ENCODE measurements at regions not wholly inside any gene's neighbourhood (a gene's known extent, or its start where the extent isn't known, plus 50 kb on each side); places are given as distances from the start of the nearest gene placed in this dataset.

DNA sequence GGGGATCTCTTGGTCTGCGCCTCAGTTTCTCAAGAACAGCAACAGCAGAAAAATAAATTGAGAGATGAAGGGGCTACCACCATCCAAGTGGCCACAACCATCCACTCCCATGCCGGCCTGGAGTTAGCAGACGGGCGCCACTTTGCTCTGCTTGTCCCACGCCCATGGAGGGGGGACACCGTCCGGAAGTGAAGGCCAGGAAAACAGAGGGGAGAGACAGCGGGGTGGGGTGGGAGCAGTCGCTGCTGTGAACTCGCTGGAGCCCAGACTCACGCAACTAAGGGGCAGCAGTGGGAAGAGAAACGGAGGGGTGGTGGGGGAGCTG lies 135.4 kb downstream of the KIF20B start:
- TF ChIP-seq, protein P1, sequence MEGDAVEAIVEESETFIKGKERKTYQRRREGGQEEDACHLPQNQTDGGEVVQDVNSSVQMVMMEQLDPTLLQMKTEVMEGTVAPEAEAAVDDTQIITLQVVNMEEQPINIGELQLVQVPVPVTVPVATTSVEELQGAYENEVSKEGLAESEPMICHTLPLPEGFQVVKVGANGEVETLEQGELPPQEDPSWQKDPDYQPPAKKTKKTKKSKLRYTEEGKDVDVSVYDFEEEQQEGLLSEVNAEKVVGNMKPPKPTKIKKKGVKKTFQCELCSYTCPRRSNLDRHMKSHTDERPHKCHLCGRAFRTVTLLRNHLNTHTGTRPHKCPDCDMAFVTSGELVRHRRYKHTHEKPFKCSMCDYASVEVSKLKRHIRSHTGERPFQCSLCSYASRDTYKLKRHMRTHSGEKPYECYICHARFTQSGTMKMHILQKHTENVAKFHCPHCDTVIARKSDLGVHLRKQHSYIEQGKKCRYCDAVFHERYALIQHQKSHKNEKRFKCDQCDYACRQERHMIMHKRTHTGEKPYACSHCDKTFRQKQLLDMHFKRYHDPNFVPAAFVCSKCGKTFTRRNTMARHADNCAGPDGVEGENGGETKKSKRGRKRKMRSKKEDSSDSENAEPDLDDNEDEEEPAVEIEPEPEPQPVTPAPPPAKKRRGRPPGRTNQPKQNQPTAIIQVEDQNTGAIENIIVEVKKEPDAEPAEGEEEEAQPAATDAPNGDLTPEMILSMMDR (IDR thresholded peaks at IDR 0.05) = no peak
- no peak for TF ChIP-seq POLR2A (IDR thresholded peaks at IDR 0.05)
